Neutrophil (primary cell): ENCODE measurements at regions not wholly inside any gene's neighbourhood (a gene's known extent, or its start where the extent isn't known, plus 50 kb on each side); places are given as distances from the start of the nearest gene placed in this dataset.

Experiments used
- H3K27ac ChIP-seq: fragments of 200-600 bp; sonication (generic); 2 replicates; pipeline ENCODE4 v1.5.1; 2016; ENCODE audit warnings: mild to moderate bottlenecking, moderate library complexity
- H3K27me3 ChIP-seq: fragments of 200-600 bp; sonication (generic); 2 replicates; pipeline ENCODE4 v1.6.0; 2016; ENCODE audit warnings: mild to moderate bottlenecking
- H3K36me3 ChIP-seq: fragments of 200-600 bp; sonication (generic); 2 replicates; pipeline ENCODE4 v1.5.1; 2017
- H3K4me1 ChIP-seq, 2 experiments: fragments of 200-600 bp in 1 of 2; sonication (generic) in 1 of 2; 1 replicate in 1 of 2; 2 replicates in 1 of 2; pipeline versions ENCODE4 v1.5.1 to v1.6.1; 2013 to 2016; ENCODE audit warnings: low read depth in 1 of 2, low read length in 1 of 2, mild to moderate bottlenecking in 1 of 2, moderate library complexity in 1 of 2; ENCODE audit not compliant: control insufficient read depth in 1 of 2, insufficient read depth in 1 of 2
- H3K4me3 ChIP-seq, 2 experiments: fragments of 200-600 bp in 1 of 2; sonication (generic) in 1 of 2; 1 replicate in 1 of 2; 2 replicates in 1 of 2; pipeline ENCODE4 v1.5.1; 2013 to 2016; ENCODE audit warnings: low read depth in 1 of 2, low read length in 1 of 2, mild to moderate bottlenecking in 1 of 2, moderate library complexity in 1 of 2
- H3K9me3 ChIP-seq: fragments of 200-600 bp; sonication (generic); 2 replicates; pipeline ENCODE4 v1.5.1; 2016
- CTCF ChIP-seq: fragments of 200-600 bp; sonication (generic); IDR thresholded peaks from 2 replicates; pipeline ENCODE4 v1.5.1; 2016; ENCODE audit warnings: antibody characterized with exemption

- Histone ChIP-seq H3K27me3 (peaks cover 100% of the 10 kb centered on the region), H3K27ac (no peak overlapping the region), H3K36me3 (no peaks in the 10 kb centered on the region), H3K4me3 (no peak overlapping the region), H3K4me1 (peaks cover 0 to 9% of the 10 kb centered on the region in 2 experiments), H3K9me3 (no peaks in the 10 kb centered on the region)
- TF ChIP-seq CTCF: no peak
Observed at GRCh38 chr10:101294109-101294508, 59.9 kb upstream of the BTRC start.

GRCh38 chr10:101295261-101295660, 58.7 kb upstream of the BTRC start:
- no peaks in the 10 kb centered on the region for H3K9me3 ChIP-seq
- peaks cover 99% of the 10 kb centered on the region for H3K27me3 ChIP-seq
- H3K4me1 ChIP-seq: peaks cover 0 to 9% of the 10 kb centered on the region in 2 experiments
- no peak for TF ChIP-seq CTCF
- H3K4me3 ChIP-seq: no peak overlapping the region
- no peak overlapping the region for H3K27ac ChIP-seq
- H3K36me3 ChIP-seq: no peaks in the 10 kb centered on the region

- H3K4me1 ChIP-seq: no peaks in the 10 kb centered on the region
- no peak overlapping the region for H3K4me3 ChIP-seq
- H3K9me3 ChIP-seq: no peaks in the 10 kb centered on the region
- no peaks in the 10 kb centered on the region for H3K36me3 ChIP-seq
- TF ChIP-seq CTCF: peak; percentile 49
- H3K27me3 ChIP-seq: peaks cover 94% of the 10 kb centered on the region
- H3K27ac ChIP-seq: no peak overlapping the region
Observed at GRCh38 chr10:101297901-101298486, 56.0 kb upstream of the BTRC start.

GRCh38 chr10:101299211-101299610, 54.8 kb upstream of the BTRC start:
- no peaks in the 10 kb centered on the region for H3K9me3 ChIP-seq
- TF ChIP-seq CTCF: no peak
- H3K27me3 ChIP-seq: peaks cover 94% of the 10 kb centered on the region
- no peaks in the 10 kb centered on the region for H3K36me3 ChIP-seq
- no peak overlapping the region for H3K27ac ChIP-seq
- H3K4me1 ChIP-seq: no peaks in the 10 kb centered on the region
- H3K4me3 ChIP-seq: no peak overlapping the region

GRCh38 chr10:101301111-101301731, 52.7 kb upstream of the BTRC start:
- Histone ChIP-seq H3K27ac (no peak overlapping the region), H3K9me3 (no peaks in the 10 kb centered on the region), H3K36me3 (no peaks in the 10 kb centered on the region), H3K4me1 (no peaks in the 10 kb centered on the region), H3K27me3 (peaks cover 94% of the 10 kb centered on the region), H3K4me3 (no peak overlapping the region)
- TF ChIP-seq CTCF: no peak
